Left kidney (tissue), 1 donor: ENCODE measurements at regions not wholly inside any gene's neighbourhood (a gene's known extent, or its start where the extent isn't known, plus 50 kb on each side); places are given as distances from the start of the nearest gene placed in this dataset.

Source experiments
- DNase-seq: peaks from one replicate; pipeline ENCODE4 v3.0.0-alpha.2; 2013

DNA sequence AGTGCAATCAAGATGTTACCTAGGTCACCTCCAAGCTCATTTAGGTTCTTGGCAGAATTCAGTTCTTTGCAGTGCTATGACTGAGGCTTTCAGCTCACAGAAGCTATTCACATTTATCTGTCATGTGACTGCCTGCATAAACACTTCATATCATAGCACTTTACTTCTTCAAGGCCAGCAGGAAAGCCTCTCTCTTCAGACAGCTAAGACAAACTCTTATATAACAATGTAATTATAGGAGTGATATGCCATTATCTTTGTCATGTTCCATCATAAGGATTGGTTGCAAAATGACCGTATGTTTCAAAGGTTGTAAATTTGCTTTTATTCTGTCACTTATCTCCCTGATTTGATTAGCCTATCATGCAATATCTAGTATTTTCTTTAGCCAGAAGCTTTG is 78.8 kb upstream of the TMEM196 start:
- DNase-seq, result no peak

DNA sequence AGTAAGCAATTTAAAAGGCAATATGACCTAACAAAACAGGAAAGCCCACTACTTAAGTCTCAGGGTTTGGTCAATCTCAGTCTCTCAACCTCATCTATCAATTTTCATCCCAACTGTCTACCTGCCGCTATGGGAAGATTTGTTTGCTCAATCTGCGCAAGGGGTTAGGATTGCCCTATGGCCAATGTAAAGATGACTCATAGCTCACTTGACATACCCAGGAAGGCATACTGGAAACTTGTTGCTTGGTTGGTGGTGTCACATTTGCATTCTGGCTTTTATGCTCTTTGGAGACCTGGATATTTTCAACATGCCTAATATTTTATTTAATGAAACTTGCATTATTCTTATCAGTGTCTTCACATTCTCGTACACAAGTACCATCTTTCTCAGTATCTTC is 78.1 kb upstream of the TMEM196 start:
- no peak for DNase-seq

DNA sequence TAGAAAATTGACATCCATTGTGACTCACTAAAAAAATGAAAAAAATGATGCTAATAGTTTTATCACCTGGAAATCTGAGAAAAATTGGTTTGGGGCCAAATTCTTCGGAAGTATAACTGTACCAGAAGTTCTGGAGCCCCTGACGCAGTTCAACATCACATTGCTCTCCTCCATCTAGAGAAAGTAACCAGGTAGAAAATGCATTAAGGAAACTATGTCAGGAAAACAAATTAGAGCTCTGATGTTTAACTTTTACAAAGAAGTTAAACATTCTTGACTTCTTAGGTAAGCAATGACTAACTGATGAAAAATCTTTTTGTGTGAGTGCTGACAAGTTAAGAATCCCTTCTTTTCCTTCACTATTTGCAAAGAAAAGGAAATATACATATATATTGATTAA is 61.1 kb upstream of the TMEM196 start:
- DNase-seq, result no peak

DNA sequence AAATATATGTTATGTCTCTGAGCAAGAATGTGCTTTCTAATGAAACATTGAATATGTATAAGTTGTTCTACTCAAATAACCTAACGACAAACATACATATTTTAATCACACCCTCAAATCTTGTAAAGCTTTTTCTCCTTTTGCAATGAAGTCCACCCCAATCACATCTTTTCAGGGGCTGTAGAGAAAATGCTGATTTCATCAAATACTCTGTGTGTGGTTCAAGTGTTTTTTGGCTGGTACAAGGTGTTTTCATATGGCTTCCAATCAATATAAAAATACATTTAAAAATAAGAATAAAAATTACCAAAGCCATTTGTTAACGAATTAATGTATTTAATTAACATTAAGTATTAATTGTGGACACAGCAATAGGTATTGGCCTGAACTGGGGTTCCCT is 57.2 kb upstream of the TMEM196 start:
- DNase-seq, result no peak
